Stimulated activated CD8-positive, alpha-beta memory T cell treated with anti-CD3 and anti-CD28 coated beads, Interleukin-4, amount 100 ng/mL, for 48 hours (primary cell): ENCODE measurements at regions not wholly inside any gene's neighbourhood (a gene's known extent, or its start where the extent isn't known, plus 50 kb on each side); places are given as distances from the start of the nearest gene placed in this dataset.
"Not testable (repeated sequence)": the region's sequence is repeated elsewhere in the genome, so short reads cannot be mapped to it uniquely, and the experiment has no call there.

ENCODE experiments used
- DNase-seq: peaks from one replicate; pipeline ENCODE4 v3.0.0-alpha.2; 2020

DNA sequence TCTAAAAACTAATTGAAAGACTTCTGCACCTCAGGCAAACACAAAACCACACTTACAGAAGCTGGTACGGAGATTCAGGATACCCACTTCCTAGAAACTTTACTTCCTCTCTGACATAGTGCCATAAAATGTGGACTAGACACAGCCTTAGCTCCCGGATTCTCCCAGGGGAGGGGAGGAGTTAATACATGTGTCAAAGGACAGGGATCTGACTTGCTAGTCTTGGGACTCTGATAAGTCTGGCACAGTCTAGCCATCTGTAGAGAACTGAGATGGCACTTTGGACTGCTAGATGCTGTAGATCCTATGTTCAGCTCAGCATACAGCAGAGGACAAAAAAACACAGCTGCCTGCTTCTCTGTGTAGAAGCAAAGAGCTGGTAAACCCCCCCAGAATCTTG, 769.8 kb upstream of the MIR17HG start:
- DNase-seq: no peak

DNA sequence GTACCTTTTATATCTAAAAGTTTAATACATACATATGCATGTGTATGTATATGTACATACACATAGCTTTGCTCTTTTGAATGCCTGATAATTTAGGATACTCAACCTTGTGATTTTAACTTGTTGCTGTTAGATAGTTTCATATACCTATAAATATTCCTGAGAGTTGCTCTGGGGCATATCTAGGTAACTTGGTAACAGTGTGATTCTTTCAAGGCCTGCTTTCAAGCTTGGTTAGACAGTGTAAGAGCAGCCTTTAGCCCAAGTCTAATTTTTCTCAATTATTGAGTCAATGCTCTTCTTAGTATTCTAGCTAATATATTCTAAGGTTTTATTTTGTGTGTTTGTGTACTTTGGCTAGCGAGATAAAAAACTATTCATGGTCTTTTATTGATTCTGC, 762.1 kb upstream of the MIR17HG start:
- no peak for DNase-seq

DNA sequence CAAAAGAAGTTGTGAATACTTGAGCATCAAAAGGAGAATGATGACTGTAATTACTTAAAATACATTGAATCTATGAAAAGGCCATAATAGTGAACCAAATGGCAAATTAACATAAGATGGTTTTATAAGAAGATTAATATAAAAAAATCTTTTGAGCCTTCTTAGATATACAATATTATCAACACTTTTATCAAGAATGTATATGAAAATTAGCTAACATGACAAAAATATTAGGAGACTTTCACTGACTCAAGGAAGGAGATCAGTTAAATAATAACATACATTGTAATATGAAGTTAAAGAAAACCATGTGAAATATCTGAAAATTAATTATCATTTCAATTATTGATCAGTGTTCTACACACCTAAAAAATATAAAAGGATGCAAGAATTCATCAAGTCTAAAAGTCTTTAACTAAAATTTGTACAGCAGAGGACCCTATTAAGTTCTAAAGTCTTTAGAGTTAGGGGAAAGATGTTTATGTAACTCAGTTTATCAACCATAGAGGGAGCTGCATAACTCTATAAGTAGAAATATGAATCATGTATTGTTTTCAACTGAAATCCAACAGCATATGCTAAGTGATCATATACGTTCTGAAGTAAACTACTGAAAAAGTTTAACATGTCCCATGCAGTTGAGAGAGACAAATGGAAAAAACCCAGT, 756.1 kb upstream of the MIR17HG start:
- DNase-seq: no peak

DNA sequence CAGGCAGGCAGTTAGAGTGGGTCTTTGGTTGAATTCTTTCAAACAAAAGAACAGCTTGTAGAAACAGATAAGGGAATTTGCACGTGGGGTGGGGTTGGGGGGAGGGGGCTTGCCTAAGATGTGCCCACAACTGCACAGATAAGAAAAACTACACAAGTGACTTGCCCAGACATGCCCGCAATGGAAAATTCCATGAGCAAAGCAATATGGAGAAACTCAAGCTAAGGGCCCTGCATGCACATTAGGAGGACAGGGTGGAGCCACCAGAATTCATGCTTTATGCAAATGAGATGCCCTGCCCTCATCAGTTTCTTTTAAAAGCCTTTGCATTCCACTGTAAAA, 755.6 kb upstream of the MIR17HG start:
- no peak for DNase-seq

DNA sequence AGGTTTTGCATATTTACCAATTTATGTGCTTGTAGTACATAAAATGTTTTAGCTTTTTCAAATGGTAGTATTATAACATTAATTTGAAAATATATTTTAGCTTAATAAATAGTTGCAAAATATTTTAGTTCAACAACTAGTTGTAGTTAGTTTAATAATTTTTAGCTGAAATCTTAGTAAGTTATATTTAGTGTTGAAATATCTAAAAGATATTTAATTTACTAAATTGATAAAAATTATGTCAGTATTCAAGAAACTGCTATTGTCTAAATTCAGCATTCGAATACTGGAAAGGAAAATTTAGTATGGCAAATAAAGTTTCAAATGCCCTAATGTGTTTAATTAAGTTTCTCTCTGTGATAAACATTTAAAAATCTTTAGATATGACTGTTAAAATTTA, 754.5 kb upstream of the MIR17HG start:
- DNase-seq: no peak

DNA sequence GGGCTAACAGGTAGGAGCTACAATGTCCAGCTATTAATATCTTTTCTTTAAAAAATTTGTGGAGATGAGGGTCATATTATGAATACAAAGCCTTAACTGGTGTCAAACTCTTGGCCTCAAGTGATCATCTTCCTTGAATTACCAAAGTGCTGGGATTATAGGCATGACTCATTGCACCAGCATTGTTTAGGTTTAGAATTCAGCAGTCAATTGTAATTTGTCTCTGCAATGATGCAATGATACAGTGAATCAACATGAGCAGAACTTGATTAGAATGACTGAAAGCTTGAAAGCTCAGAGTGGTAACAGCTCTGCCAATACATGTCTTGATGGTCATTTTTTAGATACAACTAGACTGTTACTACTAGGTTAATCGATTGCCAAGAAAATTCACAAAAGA, 752.8 kb upstream of the MIR17HG start:
- no peak for DNase-seq

DNA sequence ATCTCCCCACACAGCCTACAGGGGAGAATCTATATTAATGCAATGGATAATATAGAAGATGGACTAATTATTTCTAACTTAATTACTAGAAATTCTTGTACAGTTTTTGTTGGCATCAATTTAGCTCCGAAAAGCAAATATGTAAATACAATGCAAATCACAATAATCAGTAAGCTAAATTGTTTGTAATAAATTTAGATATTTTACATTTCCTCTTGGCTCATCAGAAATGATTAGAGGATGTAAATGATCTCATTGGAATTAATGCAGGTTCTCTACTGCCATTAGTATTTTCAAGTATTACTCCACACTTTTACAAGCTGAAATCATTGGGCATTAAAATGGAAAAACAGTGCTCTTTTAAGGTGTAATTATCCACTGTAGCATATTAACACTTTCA, 741.8 kb upstream of the MIR17HG start:
- no peak for DNase-seq

DNA sequence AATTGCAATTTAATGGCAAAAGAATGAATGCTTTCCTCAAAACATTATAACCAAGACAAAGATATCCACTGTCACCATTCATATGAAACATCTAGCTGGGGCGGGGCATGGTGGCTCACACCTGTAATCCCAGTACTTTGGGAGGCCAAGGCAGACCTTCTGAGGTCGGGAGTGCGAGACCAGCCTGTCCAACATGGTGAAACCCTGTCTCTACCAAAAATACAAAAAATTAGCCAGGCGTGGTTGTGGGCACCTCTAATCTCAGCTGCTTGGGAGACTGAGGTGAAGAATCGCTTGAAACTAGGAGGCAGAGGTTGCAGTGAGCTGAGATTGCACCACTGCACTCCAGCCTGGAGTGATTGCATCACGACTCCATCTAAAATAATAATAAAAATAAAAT, 740.6 kb upstream of the MIR17HG start:
- DNase-seq: not testable (repeated sequence)

DNA sequence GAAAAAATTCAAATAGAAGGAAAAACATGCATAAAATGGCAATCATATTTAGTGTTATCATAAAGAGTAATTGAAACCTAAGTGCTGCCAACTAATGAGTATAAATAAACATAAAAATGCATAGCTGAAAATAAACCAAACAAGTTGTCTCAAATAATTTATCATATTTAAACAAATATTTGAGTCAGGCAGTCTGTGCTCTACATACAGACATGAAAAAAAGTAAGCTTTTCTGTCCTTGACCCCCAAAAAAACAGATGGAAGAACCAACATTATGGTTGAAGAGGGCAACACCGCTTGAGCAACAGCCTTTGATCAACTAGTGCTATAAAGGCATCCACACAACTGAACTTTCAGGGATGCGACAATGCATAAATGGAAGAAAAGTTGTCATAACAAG, 735.1 kb upstream of the MIR17HG start:
- no peak for DNase-seq

DNA sequence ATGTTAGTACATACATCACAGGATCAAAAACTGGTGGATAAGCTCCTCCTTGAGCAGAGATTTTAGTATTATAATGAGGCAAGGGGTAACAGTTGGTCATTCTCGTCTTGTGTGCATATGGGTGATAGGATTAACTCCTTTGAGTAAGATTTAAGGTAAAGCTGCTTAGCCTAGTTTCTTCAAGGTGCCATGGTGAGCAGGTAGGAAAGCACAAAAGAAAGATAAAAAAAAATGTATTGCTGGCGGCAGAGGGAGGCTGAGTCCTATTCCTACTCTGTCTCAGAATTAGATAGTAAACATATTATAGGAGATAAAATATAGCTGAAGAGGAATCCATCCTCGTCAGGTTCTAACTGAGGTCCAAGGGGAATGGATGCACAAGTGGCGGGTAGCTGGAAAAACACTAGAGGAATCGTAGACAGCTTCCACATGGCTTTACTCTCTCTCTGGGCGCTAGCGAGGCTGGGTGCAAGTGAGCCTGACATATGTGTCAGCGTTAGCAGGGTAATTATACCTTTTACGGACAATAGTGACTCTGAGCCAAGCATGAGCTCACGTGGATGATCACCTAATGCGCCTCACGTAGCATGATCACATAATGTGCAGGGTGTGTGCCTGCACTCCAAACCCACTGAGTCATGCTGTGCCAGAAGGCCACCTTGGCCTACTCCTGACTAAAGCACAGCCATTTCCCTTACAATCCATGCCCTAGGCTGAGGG, 734.3 kb upstream of the MIR17HG start:
- DNase-seq: no peak

DNA sequence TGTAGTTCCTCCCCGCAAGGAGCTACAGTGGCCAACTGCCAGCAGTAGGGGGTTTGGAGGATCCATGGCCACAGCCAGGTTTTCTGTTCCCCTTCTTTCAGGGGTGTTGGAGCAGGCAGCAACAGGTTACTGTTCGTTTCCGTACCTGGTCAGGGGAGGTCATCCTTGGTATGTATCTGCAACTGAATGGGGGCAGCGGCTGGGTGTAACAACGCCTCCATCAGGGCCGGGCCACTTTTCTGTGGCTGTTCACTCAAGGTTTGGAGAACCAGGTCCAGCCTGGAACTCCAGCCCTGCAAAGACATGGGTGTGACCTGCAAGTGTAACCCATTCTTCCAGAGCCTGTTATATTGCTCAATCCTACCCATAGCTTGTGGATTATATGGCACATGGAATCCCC, 732.3 kb upstream of the MIR17HG start:
- no peak for DNase-seq

DNA sequence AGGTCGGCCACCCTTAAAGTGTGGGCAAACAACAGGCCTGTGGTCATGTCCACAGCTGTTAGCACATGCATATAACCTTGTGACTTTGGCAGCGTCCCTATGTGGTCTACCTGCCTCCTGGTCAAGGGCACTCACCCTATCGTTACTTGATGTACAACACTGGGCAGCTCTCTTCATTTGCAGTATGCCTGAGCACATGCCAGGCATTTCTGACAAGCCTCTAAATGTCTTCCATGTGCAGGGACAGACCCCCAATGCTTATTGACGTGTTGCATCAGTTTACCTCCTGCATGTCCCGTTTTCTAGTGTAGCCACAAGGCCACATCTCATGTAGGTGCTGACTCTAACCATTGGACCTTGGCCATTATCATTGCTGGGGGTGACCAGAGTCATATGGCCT, 731.7 kb upstream of the MIR17HG start:
- no peak for DNase-seq

DNA sequence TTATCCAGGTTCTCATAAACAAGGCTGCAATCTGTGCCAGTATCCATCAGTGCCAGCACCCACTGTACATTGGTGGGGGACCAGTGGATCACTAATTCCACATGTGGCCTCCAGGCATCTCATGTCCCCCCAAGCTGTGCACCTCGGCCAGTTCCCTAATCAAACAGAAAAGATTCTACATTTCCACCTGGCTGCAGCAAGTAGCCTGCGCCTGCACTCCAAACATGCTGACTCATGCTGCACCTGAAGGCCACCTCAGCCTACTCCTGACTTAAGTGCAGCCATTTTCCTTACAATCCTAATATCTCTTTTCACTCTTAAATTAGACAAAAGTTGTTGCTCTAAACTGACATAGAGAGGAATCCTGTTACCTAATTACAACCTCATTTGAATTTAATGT, 729.4 kb upstream of the MIR17HG start:
- DNase-seq: no peak

DNA sequence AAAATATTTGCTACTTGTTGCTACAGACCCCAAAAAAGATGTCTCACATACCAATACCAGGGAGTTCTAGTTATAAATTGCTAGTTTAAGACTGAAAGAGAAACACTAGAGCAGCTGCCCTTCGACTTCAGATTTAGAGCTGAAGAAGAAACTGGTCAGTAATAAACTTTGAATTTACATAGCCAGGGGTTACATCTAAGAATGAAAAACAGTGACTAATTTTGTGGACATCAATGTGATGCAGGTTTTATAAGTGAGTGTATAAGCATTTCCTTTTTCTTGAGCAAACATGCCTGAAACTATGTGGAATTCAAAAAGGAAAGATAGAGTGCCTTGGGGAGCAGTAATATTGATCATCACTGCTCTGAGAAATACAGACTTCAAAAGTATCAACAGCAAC, 724.9 kb upstream of the MIR17HG start:
- DNase-seq: no peak

DNA sequence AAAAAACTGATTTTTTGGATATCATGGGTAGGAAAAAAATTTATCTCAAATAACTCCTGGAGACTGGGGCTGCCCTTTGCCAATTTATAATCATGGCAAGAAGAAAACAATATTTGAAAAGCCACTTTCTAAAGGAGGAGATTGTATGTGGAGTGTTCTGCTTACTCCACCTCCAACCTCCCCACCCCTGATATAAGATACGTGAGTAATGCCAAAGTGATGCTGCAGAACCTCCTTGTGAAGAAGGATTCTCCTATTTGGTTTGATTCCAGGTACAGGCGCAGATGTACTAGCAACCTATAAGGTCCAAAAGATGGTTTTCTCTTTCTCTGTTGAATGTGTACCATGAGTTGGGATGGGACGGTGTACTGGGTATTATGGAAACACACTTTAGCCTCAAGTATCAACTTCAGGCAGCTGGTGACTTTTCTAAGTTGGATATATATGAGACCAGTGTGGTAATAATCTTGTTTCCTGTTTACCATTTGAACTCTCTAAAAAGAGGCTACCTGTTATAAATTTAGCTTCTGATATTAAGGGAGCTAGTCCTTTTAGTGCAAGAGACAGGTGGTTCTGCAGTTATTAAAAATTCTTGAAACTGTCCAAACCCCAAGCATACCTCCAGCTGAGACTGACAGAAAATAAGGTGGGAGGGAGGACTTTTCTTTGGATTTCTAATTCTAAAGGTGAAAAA, 724.0 kb upstream of the MIR17HG start:
- no peak for DNase-seq

DNA sequence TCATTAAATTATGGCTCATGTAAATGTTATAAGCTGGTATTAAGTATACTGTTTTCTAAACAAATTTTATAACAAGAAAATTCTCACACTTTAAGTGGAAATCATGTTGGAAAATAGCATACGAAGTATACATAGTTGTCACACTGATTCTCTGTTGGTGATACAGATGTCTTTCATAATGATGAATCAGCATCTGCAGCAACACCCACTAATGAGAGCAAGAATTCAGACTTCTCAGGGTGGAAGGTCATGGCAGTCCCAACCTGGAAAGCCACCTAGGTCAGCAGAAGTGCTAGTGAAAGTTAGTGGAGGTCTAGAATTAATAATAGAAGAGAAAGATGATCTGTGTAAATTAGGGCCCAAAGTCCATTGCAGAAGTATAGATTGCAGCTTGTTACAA, 719.7 kb upstream of the MIR17HG start:
- DNase-seq: no peak

DNA sequence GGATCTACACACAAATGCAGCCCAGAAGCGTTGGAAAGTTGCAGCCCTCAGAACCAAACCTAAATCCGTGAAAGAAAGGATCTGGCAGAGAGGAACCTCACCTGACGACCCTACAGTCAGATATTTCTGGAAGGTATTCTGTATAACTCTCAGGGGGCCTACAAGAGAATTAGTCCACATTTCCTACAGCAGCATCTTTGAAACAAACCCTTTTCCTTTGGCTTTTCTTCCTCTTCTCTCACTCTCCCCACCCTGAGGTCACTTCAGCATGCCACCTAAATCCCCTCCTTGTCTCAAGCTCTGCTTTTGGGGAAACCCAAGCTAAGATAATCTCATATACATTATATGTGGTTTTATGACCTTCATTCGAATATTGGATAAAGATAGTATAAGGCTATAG, 719.0 kb upstream of the MIR17HG start:
- no peak for DNase-seq

DNA sequence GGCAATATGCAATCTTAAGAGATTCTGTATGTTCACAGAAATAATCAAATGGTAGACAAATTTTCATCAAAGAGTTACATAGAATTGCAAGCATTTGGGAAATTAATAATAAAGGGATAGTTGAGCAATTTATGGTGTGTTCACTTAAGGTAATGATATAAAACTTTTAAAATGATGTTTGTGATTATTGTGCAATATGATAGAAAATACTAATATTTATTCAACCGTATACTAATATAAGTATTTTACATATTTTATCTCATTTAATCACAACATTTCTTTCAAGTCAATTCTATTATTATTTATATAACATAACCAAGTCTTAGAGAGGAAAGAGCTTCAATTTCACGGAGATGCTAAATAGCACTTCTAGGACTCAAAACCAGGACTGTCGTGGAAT, 716.8 kb upstream of the MIR17HG start:
- DNase-seq: no peak

DNA sequence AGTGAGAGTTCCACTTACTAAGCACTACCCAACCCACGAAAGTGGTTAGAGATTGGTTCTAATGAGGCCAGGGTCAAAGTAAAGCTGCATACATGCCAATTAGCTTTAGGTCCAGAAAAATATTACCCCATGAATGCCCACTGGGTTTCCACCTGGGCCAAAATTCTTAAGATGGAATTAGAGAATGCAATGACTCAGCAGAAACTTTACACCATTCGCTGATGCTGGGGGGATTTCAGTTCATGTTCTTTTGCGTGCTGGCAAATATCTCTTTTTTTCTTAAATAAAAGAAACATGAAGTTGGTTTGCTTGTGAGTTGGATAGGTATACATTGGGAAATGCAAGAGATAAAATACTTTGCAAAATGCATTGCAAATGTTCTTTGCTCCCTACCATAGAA, 715.3 kb upstream of the MIR17HG start:
- DNase-seq: no peak

DNA sequence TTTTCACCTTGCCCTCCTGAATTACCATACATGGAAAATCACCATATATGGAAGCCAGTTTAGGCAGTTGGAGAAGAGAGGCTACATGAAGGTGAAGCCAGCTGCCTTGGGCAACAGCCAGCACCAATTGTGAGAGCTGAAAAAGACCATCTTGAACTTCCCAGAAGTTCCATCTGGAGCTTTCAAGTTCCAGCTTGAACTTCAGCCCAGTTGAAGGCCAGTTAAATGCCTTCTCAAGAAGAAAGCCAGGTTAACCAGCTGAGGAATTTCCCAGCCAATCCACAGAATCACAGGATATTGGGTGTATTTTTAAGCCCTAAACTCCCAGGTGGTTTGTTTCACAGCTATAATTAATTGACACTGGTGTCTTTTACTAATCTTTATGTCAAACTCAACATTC, 713.6 kb upstream of the MIR17HG start:
- DNase-seq: no peak

DNA sequence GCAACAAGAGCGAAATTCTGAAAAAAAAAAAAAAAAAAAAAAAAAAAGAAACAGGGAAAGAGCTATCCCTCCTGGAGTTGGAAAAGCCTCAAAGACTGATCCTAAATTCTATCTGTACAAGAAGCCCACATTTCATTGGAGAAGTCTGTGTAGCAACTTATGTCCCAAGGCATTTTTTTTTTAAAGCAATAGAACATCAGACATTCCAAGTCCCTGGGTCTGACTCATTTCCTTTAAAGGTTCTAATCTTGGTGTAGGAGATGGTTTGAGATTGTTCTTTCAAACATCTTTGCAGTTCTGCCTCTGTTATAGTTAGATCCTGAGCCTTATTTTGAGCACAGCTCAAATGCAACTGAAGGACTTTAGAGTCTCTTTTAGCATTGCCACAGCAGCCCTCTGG, 706.5 kb upstream of the MIR17HG start:
- DNase-seq: no peak

DNA sequence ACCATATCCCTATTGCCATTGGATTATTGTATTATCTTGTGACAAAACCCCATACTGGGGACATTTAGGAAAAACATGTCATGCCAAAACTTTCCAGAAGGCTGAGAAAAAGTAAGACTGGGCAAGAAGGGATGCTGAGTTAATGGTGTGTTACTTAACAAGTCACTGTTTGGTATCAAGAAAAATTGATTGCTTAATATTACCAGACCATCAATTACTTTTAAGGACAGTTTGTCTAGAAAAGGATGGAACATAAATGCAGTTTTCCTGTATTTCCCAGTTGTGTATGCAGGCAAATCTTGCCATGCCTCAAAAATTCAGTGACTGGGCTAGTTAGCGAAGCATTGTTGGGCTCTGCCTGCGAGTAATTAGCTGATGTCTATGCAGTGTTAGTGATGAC, 705.6 kb upstream of the MIR17HG start:
- DNase-seq: no peak

DNA sequence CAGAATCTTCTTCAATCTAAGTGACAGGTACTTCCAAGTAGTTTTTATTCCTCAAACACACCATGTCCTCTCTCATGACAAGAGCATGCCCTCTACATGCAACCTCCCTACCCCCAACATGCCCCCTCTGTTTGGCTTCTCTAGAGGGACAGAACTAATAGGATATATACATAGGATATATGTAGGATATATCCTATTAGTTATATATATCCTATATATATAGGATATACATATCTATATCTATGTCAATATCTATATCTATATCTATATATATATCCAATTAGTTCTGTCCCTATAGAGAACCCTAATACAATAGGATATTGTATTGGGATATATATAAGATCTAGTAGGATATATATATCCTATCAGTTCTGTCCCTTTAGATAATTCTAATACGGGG, 701.9 kb upstream of the MIR17HG start:
- no peak for DNase-seq

DNA sequence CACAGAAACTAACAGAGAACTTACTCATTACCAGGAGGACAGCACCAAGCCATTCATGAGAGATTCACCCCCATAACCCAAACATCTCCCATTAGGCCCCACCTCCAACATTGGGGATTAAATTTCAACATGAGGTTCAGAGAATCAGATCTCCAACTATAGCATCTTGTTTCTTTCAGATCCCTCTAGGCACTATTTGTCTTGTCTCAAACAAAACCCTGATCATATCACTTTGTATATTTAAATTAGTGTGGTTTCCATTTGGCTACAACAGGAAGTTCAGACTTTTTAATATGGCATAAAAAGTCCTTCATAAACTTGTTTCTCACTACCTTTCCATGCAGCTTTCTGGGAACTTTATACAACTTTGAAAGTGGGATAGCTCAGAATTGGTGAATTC, 699.0 kb upstream of the MIR17HG start:
- DNase-seq: no peak

DNA sequence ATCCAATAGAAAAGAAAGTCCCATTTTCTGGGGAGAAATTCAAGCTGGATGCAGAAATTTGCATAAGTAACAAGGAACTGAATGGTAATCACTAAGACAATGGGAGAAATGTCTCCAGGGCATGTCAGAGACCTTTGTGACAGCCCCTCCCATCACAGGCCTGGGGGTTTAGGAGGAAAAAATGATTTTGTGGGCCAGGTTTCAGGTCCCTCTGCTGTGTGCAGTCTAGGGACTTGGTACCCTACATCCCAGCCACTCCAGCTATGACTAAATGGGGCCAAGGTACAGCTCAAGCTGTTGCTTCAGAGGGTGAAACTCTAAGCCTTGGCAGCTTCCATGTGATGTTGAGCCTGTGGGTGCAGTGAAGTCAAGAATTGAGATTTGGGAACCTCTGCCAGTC, 695.5 kb upstream of the MIR17HG start:
- DNase-seq: no peak
